NB4 (cell line): ENCODE measurements at regions not wholly inside any gene's neighbourhood (a gene's known extent, or its start where the extent isn't known, plus 50 kb on each side); places are given as distances from the start of the nearest gene placed in this dataset.

Experiments
- DNase-seq: peaks from one replicate; pipeline ENCODE4 v3.0.0; 2010; ENCODE audit warnings: low read depth
- H3K4me3 ChIP-seq: one replicate; pipeline ENCODE4 v1.5.1; 2011; ENCODE audit warnings: mild to moderate bottlenecking, low read depth, low read length, moderate library complexity
- CTCF ChIP-seq: IDR thresholded peaks from one replicate; pipeline ENCODE4 v1.5.1; 2012; ENCODE audit warnings: low read depth, low read length
- MAX ChIP-seq: IDR thresholded peaks from 2 replicates; pipeline ENCODE4 v1.6.1; 2011; ENCODE audit warnings: low read depth, low read length
- MYC ChIP-seq: IDR thresholded peaks from 2 replicates; pipeline ENCODE4 v1.6.1; 2011; ENCODE audit warnings: low read depth, low read length
- POLR2A ChIP-seq: IDR thresholded peaks from 2 replicates; pipeline ENCODE4 v1.6.1; 2011; ENCODE audit warnings: mild to moderate bottlenecking; ENCODE audit not compliant: insufficient read length; ENCODE audit errors: extremely low read depth

GRCh38 chrX:99192421-99192820 is 1217.7 kb downstream of the PCDH19 start:
- no peak for DNase-seq
- H3K4me3 ChIP-seq = no peak overlapping the region
- TF ChIP-seq CTCF (no peak), POLR2A (no peak), MYC (no peak), MAX (no peak)

GRCh38 chrX:99184153-99184552 is 1225.9 kb downstream of the PCDH19 start:
- DNase-seq = no peak
- no peak overlapping the region for H3K4me3 ChIP-seq
- TF ChIP-seq POLR2A (no peak), CTCF (no peak), MYC (no peak), MAX (no peak)

GRCh38 chrX:99172958-99173357 is 1237.1 kb downstream of the PCDH19 start:
- no peak for DNase-seq
- H3K4me3 ChIP-seq = no peak overlapping the region
- TF ChIP-seq POLR2A = no peak
- TF ChIP-seq MYC = no peak
- no peak for TF ChIP-seq MAX
- no peak for TF ChIP-seq CTCF

- no peak for DNase-seq
- TF ChIP-seq POLR2A = no peak
- TF ChIP-seq MYC = no peak
- no peak for TF ChIP-seq CTCF
- TF ChIP-seq MAX = no peak
- H3K4me3 ChIP-seq = no peak overlapping the region
These were observed 1267.3 kb downstream of the PCDH19 start for GRCh38 chrX:99142745-99143144.

- no peak for DNase-seq
- no peak overlapping the region for H3K4me3 ChIP-seq
- no peak for TF ChIP-seq CTCF
- no peak for TF ChIP-seq POLR2A
- TF ChIP-seq MYC = no peak
- no peak for TF ChIP-seq MAX
These were observed 1272.6 kb downstream of the PCDH19 start for GRCh38 chrX:99137488-99137887.

GRCh38 chrX:99117011-99117410 is 1293.1 kb downstream of the PCDH19 start:
- no peak overlapping the region for H3K4me3 ChIP-seq
- TF ChIP-seq MYC = no peak
- TF ChIP-seq POLR2A = no peak
- TF ChIP-seq CTCF = no peak
- TF ChIP-seq MAX = no peak
- DNase-seq = no peak
